Cardiac muscle cell (in vitro differentiated cells and primary cell): ENCODE measurements at regions not wholly inside any gene's neighbourhood (a gene's known extent, or its start where the extent isn't known, plus 50 kb on each side); places are given as distances from the start of the nearest gene placed in this dataset.

Experiments
- DNase-seq, 2 donors: peaks; one replicate each; pipeline versions ENCODE4 v3.0.0 to v3.0.0-alpha.2; 2010 to 2017; ENCODE audit warnings: low read depth in 1 of 2, low spot score in 1 of 2
- H3K27ac ChIP-seq: fragments of 200-600 bp; sonication (generic); 2 replicates; pipeline ENCODE4 v1.5.1; 2016
- H3K27me3 ChIP-seq: fragments of 200-600 bp; sonication (generic); 2 replicates; pipeline ENCODE4 v1.6.0; 2016; ENCODE audit warnings: control low read depth
- H3K36me3 ChIP-seq: fragments of 200-600 bp; sonication (generic); 2 replicates; pipeline ENCODE4 v1.5.1; 2016; ENCODE audit warnings: control low read depth
- H3K4me1 ChIP-seq: fragments of 200-600 bp; sonication (generic); 2 replicates; pipeline ENCODE4 v1.8.1; 2017; ENCODE audit warnings: low read depth, mild to moderate bottlenecking, mixed run types
- H3K4me3 ChIP-seq: fragments of 200-600 bp; sonication (generic); 2 replicates; pipeline ENCODE4 v1.5.1; 2016; ENCODE audit warnings: mild to moderate bottlenecking
- H3K9me3 ChIP-seq: fragments of 200-600 bp; sonication (generic); 2 replicates; pipeline ENCODE4 v1.5.1; 2017; ENCODE audit warnings: low read depth, mild to moderate bottlenecking, control low read depth
- CTCF ChIP-seq: IDR thresholded peaks from 2 replicates; pipeline ENCODE4 v1.5.1; 2012; ENCODE audit warnings: low read depth, mild to moderate bottlenecking, low read length

GRCh38 chr10:58951746-58952145, 224.7 kb upstream of the PHYHIPL start:
- DNase-seq = peak in 1 of 2 donors; percentile 61
- H3K27me3 ChIP-seq = peaks cover 8% of the 10 kb centered on the region
- TF ChIP-seq CTCF = no peak
- H3K4me3 ChIP-seq = no peak overlapping the region
- no peaks in the 10 kb centered on the region for H3K4me1 ChIP-seq
- H3K27ac ChIP-seq = no peak overlapping the region
- H3K9me3 ChIP-seq = no peaks in the 10 kb centered on the region
- no peaks in the 10 kb centered on the region for H3K36me3 ChIP-seq

- no peaks in the 10 kb centered on the region for H3K9me3 ChIP-seq
- DNase-seq = peak in 1 of 2 donors; percentile 37
- H3K36me3 ChIP-seq = no peaks in the 10 kb centered on the region
- no peak overlapping the region for H3K4me3 ChIP-seq
- no peak overlapping the region for H3K27ac ChIP-seq
- peaks cover 8% of the 10 kb centered on the region for H3K27me3 ChIP-seq
- no peak for TF ChIP-seq CTCF
- H3K4me1 ChIP-seq = no peaks in the 10 kb centered on the region
Measured at GRCh38 chr10:58952162-58952601, 224.3 kb upstream of the PHYHIPL start.

GRCh38 chr10:58952747-58953466, 223.5 kb upstream of the PHYHIPL start:
- Histone ChIP-seq H3K9me3 (no peaks in the 10 kb centered on the region), H3K4me1 (no peaks in the 10 kb centered on the region), H3K4me3 (no peak overlapping the region), H3K27ac (no peak overlapping the region), H3K27me3 (peaks cover 8% of the 10 kb centered on the region), H3K36me3 (no peaks in the 10 kb centered on the region)
- peak; percentile 55 to 69 for DNase-seq
- TF ChIP-seq CTCF = peak; percentile 80

GRCh38 chr10:58954178-58954577, 222.3 kb upstream of the PHYHIPL start:
- Histone ChIP-seq H3K27me3 (peaks cover 8% of the 10 kb centered on the region), H3K27ac (no peak overlapping the region), H3K36me3 (no peaks in the 10 kb centered on the region), H3K4me1 (no peaks in the 10 kb centered on the region), H3K4me3 (no peak overlapping the region), H3K9me3 (no peaks in the 10 kb centered on the region)
- TF ChIP-seq CTCF = no peak
- no peak for DNase-seq

- no peak for DNase-seq
- H3K27ac ChIP-seq = no peak overlapping the region
- TF ChIP-seq CTCF = no peak
Measured at GRCh38 chr10:58955615-58956014, 220.8 kb upstream of the PHYHIPL start.

GRCh38 chr10:58956926-58957325, 219.5 kb upstream of the PHYHIPL start:
- TF ChIP-seq CTCF = no peak
- Histone ChIP-seq H3K4me3 (no peak overlapping the region), H3K27me3 (peaks cover 6% of the 10 kb centered on the region), H3K4me1 (no peaks in the 10 kb centered on the region), H3K9me3 (no peaks in the 10 kb centered on the region), H3K27ac (no peak overlapping the region), H3K36me3 (no peaks in the 10 kb centered on the region)
- DNase-seq = no peak

More at GRCh38 chr10:58955615-58956014, 220.8 kb upstream of the PHYHIPL start:
- Histone ChIP-seq H3K36me3 (no peaks in the 10 kb centered on the region), H3K4me1 (no peaks in the 10 kb centered on the region), H3K4me3 (no peak overlapping the region), H3K27me3 (peaks cover 6% of the 10 kb centered on the region), H3K9me3 (no peaks in the 10 kb centered on the region)
